Stomach smooth muscle (tissue), 2 donors: ENCODE measurements at regions not wholly inside any gene's neighbourhood (a gene's known extent, or its start where the extent isn't known, plus 50 kb on each side); places are given as distances from the start of the nearest gene placed in this dataset.

Experiments used
- H3K27ac ChIP-seq: one replicate; pipeline ENCODE4 v1.7.0; 2013; ENCODE audit warnings: mild to moderate bottlenecking, low read length, inconsistent platforms
- H3K27me3 ChIP-seq, 2 donors: one replicate each; pipeline ENCODE4 v1.7.0; 2013; ENCODE audit warnings: low read length in 2 of 2; ENCODE audit not compliant: insufficient read depth in 2 of 2, control insufficient read depth in 1 of 2
- H3K36me3 ChIP-seq, 2 donors: one replicate each; pipeline ENCODE4 v1.7.0; 2013; ENCODE audit warnings: low read length in 2 of 2; ENCODE audit not compliant: control insufficient read depth in 2 of 2, insufficient read depth in 2 of 2
- H3K4me1 ChIP-seq: one replicate; pipeline ENCODE4 v1.7.0; 2013; ENCODE audit warnings: low read length; ENCODE audit not compliant: control insufficient read depth, insufficient read depth
- H3K4me3 ChIP-seq, 2 donors: one replicate each; pipeline ENCODE4 v1.7.0; 2013; ENCODE audit warnings: low read length in 2 of 2
- H3K9ac ChIP-seq, 2 donors: one replicate each; pipeline ENCODE4 v1.7.0; 2013; ENCODE audit warnings: low read length in 2 of 2, mild to moderate bottlenecking in 1 of 2
- H3K9me3 ChIP-seq, 2 donors: one replicate each; pipeline ENCODE4 v1.7.0; 2013; ENCODE audit warnings: low read length in 2 of 2; ENCODE audit not compliant: control insufficient read depth in 2 of 2
- donor health status: healthy.
- donor health status: Pancreatic carcinoma.

DNA sequence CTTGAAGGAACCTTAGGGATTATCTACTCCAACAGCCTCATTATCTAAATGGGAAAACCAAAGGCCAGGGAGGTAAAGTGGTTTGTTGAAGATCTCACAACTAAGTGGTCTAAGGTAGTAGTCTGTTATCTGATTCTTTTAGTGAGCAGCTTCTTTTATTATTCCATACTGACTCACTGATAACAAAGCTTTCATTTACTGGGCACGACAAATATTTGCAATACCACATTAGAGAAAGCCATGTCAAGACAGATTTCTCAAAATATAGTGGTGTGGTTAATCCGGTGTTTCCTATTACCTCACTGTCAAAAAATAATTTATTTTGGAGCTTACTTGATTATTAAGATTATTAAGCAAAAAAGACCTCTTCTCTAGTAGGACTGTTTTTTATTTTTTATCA is 369.1 kb downstream of the S1PR1 start:
- no peaks in the 10 kb centered on the region for H3K4me1 ChIP-seq
- no peak overlapping the region for H3K27ac ChIP-seq
- H3K36me3 ChIP-seq, result no peaks in the 10 kb centered on the region
- H3K4me3 ChIP-seq, result no peak overlapping the region
- no peak overlapping the region for H3K9ac ChIP-seq
- peaks cover 2 to 7% of the 10 kb centered on the region in 2 donors for H3K9me3 ChIP-seq
- H3K27me3 ChIP-seq, result no peaks in the 10 kb centered on the region

DNA sequence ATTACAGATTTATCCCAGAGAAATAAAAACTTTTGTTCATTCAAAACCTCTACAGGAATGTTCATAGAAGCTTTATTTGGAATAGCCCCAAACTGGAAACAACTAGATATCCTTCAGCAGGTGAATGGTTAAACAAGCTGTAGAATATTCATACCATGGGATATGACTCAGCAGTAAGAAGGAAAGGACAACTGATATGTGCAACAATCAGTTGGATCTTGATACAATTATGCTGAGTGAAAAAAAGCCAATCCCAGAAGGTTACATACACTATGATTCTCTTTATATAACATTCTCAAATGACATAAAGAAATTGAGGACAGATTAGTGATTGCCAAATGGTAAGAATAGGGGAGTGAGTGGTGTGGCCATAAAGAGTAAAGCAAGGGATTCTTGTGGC is 376.7 kb downstream of the S1PR1 start:
- H3K27me3 ChIP-seq, result no peaks in the 10 kb centered on the region
- no peak overlapping the region for H3K27ac ChIP-seq
- H3K4me3 ChIP-seq, result no peak overlapping the region
- no peaks in the 10 kb centered on the region for H3K4me1 ChIP-seq
- H3K36me3 ChIP-seq, result no peaks in the 10 kb centered on the region
- H3K9ac ChIP-seq, result no peak overlapping the region
- H3K9me3 ChIP-seq, result peaks cover 2 to 7% of the 10 kb centered on the region in 2 donors

GRCh38 chr1:101618900-101619299 is 377.8 kb downstream of the OLFM3 start:
- Histone ChIP-seq H3K27me3 (no peaks in the 10 kb centered on the region), H3K4me1 (no peaks in the 10 kb centered on the region), H3K27ac (no peak overlapping the region), H3K4me3 (no peak overlapping the region), H3K9ac (no peak overlapping the region), H3K9me3 (no peaks in the 10 kb centered on the region), H3K36me3 (no peaks in the 10 kb centered on the region)

- Histone ChIP-seq H3K27ac (no peak overlapping the region), H3K4me1 (no peaks in the 10 kb centered on the region), H3K9ac (no peak overlapping the region), H3K36me3 (no peaks in the 10 kb centered on the region), H3K4me3 (no peak overlapping the region), H3K27me3 (no peaks in the 10 kb centered on the region), H3K9me3 (no peaks in the 10 kb centered on the region)
Observed at GRCh38 chr1:101632548-101633272, 364.0 kb downstream of the OLFM3 start.

DNA sequence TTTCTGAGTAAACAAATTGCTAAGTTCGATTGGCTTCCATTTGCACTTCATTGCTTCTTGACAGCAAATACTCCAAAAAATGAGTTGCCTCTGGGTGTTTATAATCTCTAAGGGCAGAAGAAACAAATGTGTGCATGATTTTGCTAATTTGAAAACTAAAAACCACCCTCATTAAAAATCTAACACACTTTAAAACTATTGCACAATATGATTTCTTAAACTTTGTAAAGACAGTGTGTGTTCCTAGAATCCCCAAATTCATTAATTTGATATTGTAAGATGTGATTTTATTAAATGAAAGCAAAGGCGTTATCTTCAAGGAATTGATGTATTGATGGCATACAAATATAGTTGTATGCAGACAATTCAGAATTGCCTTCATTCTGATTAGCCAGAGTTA is 350.9 kb downstream of the OLFM3 start:
- no peak overlapping the region for H3K27ac ChIP-seq
- no peaks in the 10 kb centered on the region for H3K9me3 ChIP-seq
- H3K4me1 ChIP-seq, result no peaks in the 10 kb centered on the region
- H3K4me3 ChIP-seq, result no peak overlapping the region
- H3K36me3 ChIP-seq, result no peaks in the 10 kb centered on the region
- no peak overlapping the region for H3K9ac ChIP-seq
- no peaks in the 10 kb centered on the region for H3K27me3 ChIP-seq

DNA sequence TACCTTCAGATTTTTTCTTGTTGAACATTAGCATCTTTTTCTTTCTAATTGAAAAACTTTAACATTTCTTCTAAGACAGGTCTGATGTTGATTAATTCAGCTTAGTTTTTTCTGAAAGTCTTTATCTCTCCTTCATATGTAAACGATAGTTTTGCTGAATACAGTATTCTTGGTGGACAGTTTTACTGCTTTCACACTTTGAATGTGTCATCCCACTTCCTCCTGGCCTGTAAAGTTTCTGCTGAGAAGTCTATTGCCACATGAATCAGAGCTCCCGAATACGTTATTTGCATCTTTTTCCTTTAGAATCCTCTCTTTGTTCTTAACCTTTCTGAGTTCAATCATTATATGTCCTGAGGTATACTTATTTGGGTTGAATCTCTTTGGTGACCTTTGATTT is 344.2 kb downstream of the OLFM3 start:
- Histone ChIP-seq H3K27ac (no peak overlapping the region), H3K27me3 (no peaks in the 10 kb centered on the region), H3K9me3 (peaks cover 3 to 7% of the 10 kb centered on the region in 2 donors), H3K36me3 (no peaks in the 10 kb centered on the region), H3K4me1 (no peaks in the 10 kb centered on the region), H3K4me3 (no peak overlapping the region), H3K9ac (no peak overlapping the region)

DNA sequence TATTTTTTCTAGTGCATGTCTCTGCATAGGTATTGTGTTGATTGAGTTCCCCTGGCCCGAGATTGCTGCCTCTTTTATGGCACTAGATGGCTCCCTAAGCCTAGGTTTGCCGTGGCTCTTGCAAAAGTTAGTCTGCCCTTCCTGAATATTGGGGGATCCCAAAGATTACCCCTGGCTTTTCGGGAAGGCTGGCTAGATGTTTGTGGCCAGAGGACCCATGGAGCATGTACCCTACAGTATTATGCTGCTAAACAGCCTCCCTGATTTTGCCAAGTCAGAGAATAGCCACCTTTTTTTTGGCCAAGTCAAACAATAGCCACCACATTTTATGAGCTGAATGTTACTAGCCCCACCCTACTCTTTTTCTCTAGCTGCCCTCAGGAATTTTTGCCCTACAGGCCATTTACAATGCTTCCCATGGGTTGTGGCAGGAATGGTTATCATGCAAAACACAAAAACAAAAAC is 343.2 kb downstream of the OLFM3 start:
- H3K27me3 ChIP-seq, result no peaks in the 10 kb centered on the region

GRCh38 chr1:101664726-101665125 is 332.0 kb downstream of the OLFM3 start:
- H3K9ac ChIP-seq, result no peak overlapping the region
- H3K9me3 ChIP-seq, result peaks cover 3 to 5% of the 10 kb centered on the region in 2 donors
- H3K27me3 ChIP-seq, result no peaks in the 10 kb centered on the region
- no peaks in the 10 kb centered on the region for H3K4me1 ChIP-seq
- H3K36me3 ChIP-seq, result no peaks in the 10 kb centered on the region
- no peak overlapping the region for H3K4me3 ChIP-seq
- H3K27ac ChIP-seq, result no peak overlapping the region

More for the DNA sequence above, 343.2 kb downstream of the OLFM3 start:
- no peak overlapping the region for H3K4me3 ChIP-seq
- H3K4me1 ChIP-seq, result no peaks in the 10 kb centered on the region
- no peak overlapping the region for H3K9ac ChIP-seq
- no peaks in the 10 kb centered on the region for H3K36me3 ChIP-seq
- H3K9me3 ChIP-seq, result peaks cover 3 to 7% of the 10 kb centered on the region in 2 donors
- H3K27ac ChIP-seq, result no peak overlapping the region

DNA sequence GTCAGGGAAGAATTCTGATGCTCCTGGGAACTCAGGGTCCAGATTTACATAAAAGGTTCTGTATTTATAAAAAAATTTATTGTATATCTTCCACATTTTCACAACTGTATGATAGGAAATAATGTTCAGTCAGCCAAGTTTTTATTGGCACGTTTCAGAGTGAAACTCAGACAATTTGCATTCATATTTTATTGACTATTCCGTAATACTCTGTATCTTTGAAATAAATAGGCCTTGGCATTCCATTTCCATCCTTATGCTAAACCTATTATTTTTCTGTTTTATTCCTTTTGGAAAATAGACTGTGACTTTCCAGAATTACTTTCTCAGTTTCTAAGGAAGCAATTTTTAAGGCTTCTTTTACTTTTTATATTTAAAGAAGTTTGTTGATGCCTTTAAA is 329.0 kb downstream of the OLFM3 start:
- Histone ChIP-seq H3K27ac (no peak overlapping the region), H3K4me3 (no peak overlapping the region), H3K36me3 (no peaks in the 10 kb centered on the region), H3K27me3 (no peaks in the 10 kb centered on the region), H3K9ac (no peak overlapping the region), H3K4me1 (no peaks in the 10 kb centered on the region), H3K9me3 (peaks cover 0 to 5% of the 10 kb centered on the region in 2 donors)

- H3K36me3 ChIP-seq, result no peaks in the 10 kb centered on the region
- H3K4me3 ChIP-seq, result no peak overlapping the region
- H3K9me3 ChIP-seq, result no peaks in the 10 kb centered on the region
- no peaks in the 10 kb centered on the region for H3K27me3 ChIP-seq
- no peak overlapping the region for H3K9ac ChIP-seq
- no peak overlapping the region for H3K27ac ChIP-seq
- H3K4me1 ChIP-seq, result no peaks in the 10 kb centered on the region
Observed at GRCh38 chr1:101683136-101683535, 313.6 kb downstream of the OLFM3 start.

GRCh38 chr1:101683561-101683960 is 313.2 kb downstream of the OLFM3 start:
- Histone ChIP-seq H3K9me3 (no peaks in the 10 kb centered on the region), H3K9ac (no peak overlapping the region), H3K36me3 (no peaks in the 10 kb centered on the region), H3K4me3 (no peak overlapping the region), H3K27me3 (no peaks in the 10 kb centered on the region), H3K27ac (no peak overlapping the region), H3K4me1 (no peaks in the 10 kb centered on the region)
